ENCODE measurements at regions not wholly inside any gene's neighbourhood (a gene's known extent, or its start where the extent isn't known, plus 50 kb on each side); places are given as distances from the start of the nearest gene placed in this dataset.
A peak's percentile ranks its signal among the peaks of the same experiment; 100 is the strongest.

GRCh38 chr2:116180072-116180471, 1634.4 kb upstream of the DDX18 start:
- H2BK12ac ChIP-seq (ENCODE audit: low read depth, low read length): no peak overlapping the region
- 13% methylated on average over 3 of the region's 3 CpGs; no CpG with 5 or more reads in 1 of the 2 experiments for whole genome bisulfite sequencing, 2 experiments (ENCODE audit: extremely low coverage in 1 of 2, insufficient coverage in 1 of 2, insufficient read length in 1 of 2, insufficient replicate concordance in 2 of 2, low coverage in 1 of 2, low lambda C conversion rate in 2 of 2, missing lambda C conversion rate in 1 of 2)
- no peaks in the 10 kb centered on the region for H4K20me1 ChIP-seq (replicated peaks in 1 of 2; ENCODE audit: control insufficient read depth in 1 of 2, insufficient read depth in 2 of 2, low read length in 2 of 2)
- H2AK5ac ChIP-seq (ENCODE audit: low read depth, low read length): no peak overlapping the region
- no peaks in the 10 kb centered on the region for H3K23me2 ChIP-seq (ENCODE audit: low read depth, low read length)
- H3K18ac ChIP-seq (ENCODE audit: extremely low read depth, low read length): no peak overlapping the region
- no peak overlapping the region for H2BK20ac ChIP-seq (ENCODE audit: low read length)
- no peak overlapping the region for H3K4ac ChIP-seq (replicated peaks; ENCODE audit: insufficient read length, low read depth, low read length)
- H2BK120ac ChIP-seq (replicated peaks; ENCODE audit: low read depth, low read length): no peak overlapping the region
- H4K5ac ChIP-seq (ENCODE audit: insufficient read length, low read depth, low read length): no peak overlapping the region
- no peaks in the 10 kb centered on the region for H3K79me1 ChIP-seq (ENCODE audit: low read depth, low read length)
- ChIA-PET POLR2A (ENCODE audit: partially characterized antibody) (no interaction called here), CTCF (ENCODE audit: partially characterized antibody) (interaction anchor here (0.6 kb wide), 1 partner anchor 276 kb away, joined by 3 read pairs; no protein-coding TSS in a partner anchor)
- no peak overlapping the region for H4K8ac ChIP-seq (ENCODE audit: extremely low read depth, insufficient read depth, low read length)
- no peak overlapping the region for H3K56ac ChIP-seq (replicated peaks; ENCODE audit: insufficient read length, low read depth, low read length)
- no peaks in the 10 kb centered on the region for H3K79me2 ChIP-seq (ENCODE audit: control insufficient read depth in 1 of 2, insufficient read depth in 2 of 2, low read length in 2 of 2)
- no peak overlapping the region for H2BK15ac ChIP-seq (ENCODE audit: low read length)
- H3K14ac ChIP-seq (ENCODE audit: insufficient read length): no peak overlapping the region
- H3K23ac ChIP-seq (ENCODE audit: insufficient read length): no peak overlapping the region
- H3K4me1 ChIP-seq (replicated peaks in 1 of 4; ENCODE audit: control insufficient read depth in 3 of 4, insufficient read depth in 4 of 4, low read length in 3 of 4): peaks cover 0 to 11% (median 2%) of the 10 kb centered on the region in 4 experiments; a peak in 2 of 7 replicates
- peak overlapping the region in 1 of 2 experiments; percentile 22; a peak in 1 of 4 replicates for H3K4me2 ChIP-seq (ENCODE audit: insufficient read depth in 1 of 2, low read depth in 2 of 2, low read length in 2 of 2)
- H2AFZ ChIP-seq (ENCODE audit: low read length): no peak overlapping the region
- H3K9me3 ChIP-seq (ENCODE audit: insufficient read depth in 2 of 2, low read depth in 1 of 2, low read length in 1 of 2): no peaks in the 10 kb centered on the region
- no peak overlapping the region for H3K27ac ChIP-seq (ENCODE audit: low read depth, low read length)
- no peak overlapping the region for H4K91ac ChIP-seq (replicated peaks; ENCODE audit: insufficient read length, low read length)
- H3K4me3 ChIP-seq (ENCODE audit: extremely low read depth in 1 of 4, insufficient read depth in 2 of 4, low read depth in 3 of 4, low read length in 4 of 4): peak overlapping the region in 1 of 4 experiments; percentile 6; a peak in 1 of 8 replicates
- FAIRE-seq (peak; percentile 65), DNase-seq (ENCODE audit: low read depth in 1 of 2, low spot score in 2 of 2) (no peak)
- H3K36me3 ChIP-seq (ENCODE audit: control insufficient read depth in 2 of 4, insufficient read depth in 4 of 4, low read length in 3 of 4): no peaks in the 10 kb centered on the region
- H3K27me3 ChIP-seq (replicated peaks in 1 of 4; ENCODE audit: control insufficient read depth in 3 of 4, extremely low read depth in 1 of 4, insufficient read depth in 3 of 4, low read length in 3 of 4): no peaks in the 10 kb centered on the region
- H2BK5ac ChIP-seq (ENCODE audit: low read depth, low read length): no peak overlapping the region
- no peak overlapping the region for H3K9ac ChIP-seq (replicated peaks in 1 of 4; ENCODE audit: extremely low read depth in 1 of 4, low read depth in 3 of 4, low read length in 3 of 4)
- TF ChIP-seq SIX5 (IDR thresholded peaks at IDR 0.05; ENCODE audit: low read depth, low read length): no peak
- no peak for TF ChIP-seq SRF (IDR thresholded peaks at IDR 0.05; ENCODE audit: low read depth, low read length)
- no peak for TF ChIP-seq SUZ12 (IDR thresholded peaks at IDR 0.05; ENCODE audit: low read length)
- TF ChIP-seq SP2 (IDR thresholded peaks at IDR 0.05; ENCODE audit: low read length): no peak

Data from H1 (cell line).